Keratinocyte (primary cell): ENCODE measurements at regions not wholly inside any gene's neighbourhood (a gene's known extent, or its start where the extent isn't known, plus 50 kb on each side); places are given as distances from the start of the nearest gene placed in this dataset.

Experiments
- EZH2 ChIP-seq: IDR thresholded peaks from one replicate; pipeline ENCODE4 v1.6.1; 2012; ENCODE audit warnings: inconsistent platforms, mild to moderate bottlenecking, low read length, moderate library complexity
- TF ChIP-seq, protein P1 (sequence below), 3 experiments: IDR thresholded peaks in 1 of 3; conservative IDR thresholded peaks in 1 of 3; optimal IDR thresholded peaks in 1 of 3; 2 replicates in 2 of 3; 3 replicates in 1 of 3; pipeline versions ENCODE3 to v1.5.1; 2011; ENCODE audit warnings: low read length in 3 of 3, mild to moderate bottlenecking in 3 of 3, moderate library complexity in 2 of 3, control low read depth in 1 of 3, inconsistent platforms in 1 of 3; ENCODE audit not compliant: insufficient read depth in 2 of 3; ENCODE audit errors: extremely low read depth in 1 of 3

DNA sequence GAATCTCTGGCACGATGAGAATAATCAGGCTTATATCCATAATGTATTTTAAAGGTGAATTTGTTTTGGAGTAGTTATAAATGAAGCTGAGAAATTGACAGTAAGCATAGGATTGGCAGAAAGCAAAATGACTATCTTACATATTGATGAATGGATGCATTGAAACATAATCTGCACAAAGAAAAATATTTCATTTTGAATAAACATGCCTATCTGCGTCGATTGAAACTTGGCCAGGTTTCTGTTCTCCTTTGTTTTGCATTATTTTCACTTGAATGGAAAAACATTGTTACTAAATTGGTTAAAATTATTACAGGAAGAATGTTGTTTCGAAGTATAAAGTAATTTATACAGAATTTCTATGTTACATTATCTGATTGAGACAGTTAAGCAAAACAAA is 128.2 kb downstream of the USP22 start:
- TF ChIP-seq, protein P1, sequence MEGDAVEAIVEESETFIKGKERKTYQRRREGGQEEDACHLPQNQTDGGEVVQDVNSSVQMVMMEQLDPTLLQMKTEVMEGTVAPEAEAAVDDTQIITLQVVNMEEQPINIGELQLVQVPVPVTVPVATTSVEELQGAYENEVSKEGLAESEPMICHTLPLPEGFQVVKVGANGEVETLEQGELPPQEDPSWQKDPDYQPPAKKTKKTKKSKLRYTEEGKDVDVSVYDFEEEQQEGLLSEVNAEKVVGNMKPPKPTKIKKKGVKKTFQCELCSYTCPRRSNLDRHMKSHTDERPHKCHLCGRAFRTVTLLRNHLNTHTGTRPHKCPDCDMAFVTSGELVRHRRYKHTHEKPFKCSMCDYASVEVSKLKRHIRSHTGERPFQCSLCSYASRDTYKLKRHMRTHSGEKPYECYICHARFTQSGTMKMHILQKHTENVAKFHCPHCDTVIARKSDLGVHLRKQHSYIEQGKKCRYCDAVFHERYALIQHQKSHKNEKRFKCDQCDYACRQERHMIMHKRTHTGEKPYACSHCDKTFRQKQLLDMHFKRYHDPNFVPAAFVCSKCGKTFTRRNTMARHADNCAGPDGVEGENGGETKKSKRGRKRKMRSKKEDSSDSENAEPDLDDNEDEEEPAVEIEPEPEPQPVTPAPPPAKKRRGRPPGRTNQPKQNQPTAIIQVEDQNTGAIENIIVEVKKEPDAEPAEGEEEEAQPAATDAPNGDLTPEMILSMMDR (optimal IDR thresholded peaks at IDR 0.05 in 1 of 3, IDR thresholded peaks at IDR 0.05 in 1 of 3, conservative IDR thresholded peaks at IDR 0.05 in 1 of 3; ENCODE audit: extremely low read depth in 1 of 3, insufficient read depth in 2 of 3, low read length in 3 of 3): no peak
- TF ChIP-seq EZH2: no peak
